A673 (cell line): ENCODE measurements at regions not wholly inside any gene's neighbourhood (a gene's known extent, or its start where the extent isn't known, plus 50 kb on each side); places are given as distances from the start of the nearest gene placed in this dataset.

Experiments used
- BruUV-seq: library from RNA; stranded (reverse); fragments of 400-500 nt; replicated peaks from 2 replicates; lab custom pipeline; 2021; lab: Mats Ljungman, UMichigan
- CTCF ChIA-PET: fragments of 300-600 bp; sonication (Branson Sonifier 250); formaldehyde crosslinking; loops from one replicate; lab custom pipeline; 2022; ENCODE audit warnings: antibody characterized with exemption; lab: Charles Lee
- POLR2A ChIA-PET: fragments of 300-600 bp; sonication (Branson Sonifier 250); formaldehyde crosslinking; loops from one replicate; lab custom pipeline; 2022; ENCODE audit warnings: antibody characterized with exemption; ENCODE audit not compliant: low non-redundant PET; lab: Charles Lee
- DNase-seq: peaks from one replicate; pipeline ENCODE4 v3.0.0-alpha.2; 2015; ENCODE audit warnings: low spot score
- H3K27ac ChIP-seq: fragments of 200-600 bp; sonication (generic); 2 replicates; pipeline ENCODE4 v1.5.1; 2016; ENCODE audit warnings: mixed run types, low read depth, mild to moderate bottlenecking, mixed read lengths, antibody characterized with exemption, low read length; ENCODE audit not compliant: poor library complexity, severe bottlenecking
- H3K27me3 ChIP-seq: fragments of 200-600 bp; sonication (generic); replicated peaks from 2 replicates; pipeline ENCODE4 v1.6.1; 2017; ENCODE audit warnings: mixed run types, low read depth, mild to moderate bottlenecking, mixed read lengths, antibody characterized with exemption, low read length; ENCODE audit not compliant: insufficient read depth, poor library complexity
- H3K36me3 ChIP-seq: fragments of 200-600 bp; sonication (generic); 2 replicates; pipeline ENCODE4 v1.6.1; 2016; ENCODE audit warnings: mixed run types, mild to moderate bottlenecking, mixed read lengths, antibody characterized with exemption, low read length; ENCODE audit not compliant: insufficient read depth, poor library complexity, severe bottlenecking
- H3K4me1 ChIP-seq: fragments of 200-600 bp; sonication (generic); 2 replicates; pipeline ENCODE4 v1.6.1; 2017; ENCODE audit warnings: mixed run types, mild to moderate bottlenecking, mixed read lengths, antibody characterized with exemption, low read length; ENCODE audit not compliant: insufficient read depth, poor library complexity, severe bottlenecking
- H3K4me3 ChIP-seq: fragments of 200-600 bp; sonication (generic); 2 replicates; pipeline ENCODE4 v1.5.1; 2016; ENCODE audit warnings: low read depth, mixed run types, mild to moderate bottlenecking, mixed read lengths, low read length; ENCODE audit not compliant: poor library complexity, severe bottlenecking
- H3K9me3 ChIP-seq: fragments of 200-600 bp; sonication (generic); 2 replicates; pipeline ENCODE4 v1.6.1; 2016; ENCODE audit warnings: mixed run types, low read depth, mild to moderate bottlenecking, mixed read lengths, antibody characterized with exemption, low read length; ENCODE audit not compliant: poor library complexity, severe bottlenecking
- EZH2 ChIP-seq: fragments of 200-600 bp; sonication (generic); IDR thresholded peaks from 2 replicates; pipeline ENCODE4 v1.6.1; 2017; ENCODE audit warnings: borderline replicate concordance, low read depth, mild to moderate bottlenecking, mixed read lengths, antibody characterized with exemption, low read length; ENCODE audit not compliant: poor library complexity, severe bottlenecking
- intact Hi-C: fragments of 100-400 bp; cut with micrococcal nuclease; formaldehyde crosslinking; loops from one replicate; pipeline ENCODE4 v1.10.0; 2022; ENCODE audit not compliant: unreplicated experiment
- TF ChIP-seq, protein P1 (sequence below): fragments of 300-800, 200-600 bp; sonication (generic); conservative IDR thresholded peaks from 2 replicates; pipeline ENCODE4 v1.5.1; 2017; ENCODE audit warnings: low read depth, mild to moderate bottlenecking, antibody characterized with exemption, low read length, moderate library complexity, mixed read lengths

DNA sequence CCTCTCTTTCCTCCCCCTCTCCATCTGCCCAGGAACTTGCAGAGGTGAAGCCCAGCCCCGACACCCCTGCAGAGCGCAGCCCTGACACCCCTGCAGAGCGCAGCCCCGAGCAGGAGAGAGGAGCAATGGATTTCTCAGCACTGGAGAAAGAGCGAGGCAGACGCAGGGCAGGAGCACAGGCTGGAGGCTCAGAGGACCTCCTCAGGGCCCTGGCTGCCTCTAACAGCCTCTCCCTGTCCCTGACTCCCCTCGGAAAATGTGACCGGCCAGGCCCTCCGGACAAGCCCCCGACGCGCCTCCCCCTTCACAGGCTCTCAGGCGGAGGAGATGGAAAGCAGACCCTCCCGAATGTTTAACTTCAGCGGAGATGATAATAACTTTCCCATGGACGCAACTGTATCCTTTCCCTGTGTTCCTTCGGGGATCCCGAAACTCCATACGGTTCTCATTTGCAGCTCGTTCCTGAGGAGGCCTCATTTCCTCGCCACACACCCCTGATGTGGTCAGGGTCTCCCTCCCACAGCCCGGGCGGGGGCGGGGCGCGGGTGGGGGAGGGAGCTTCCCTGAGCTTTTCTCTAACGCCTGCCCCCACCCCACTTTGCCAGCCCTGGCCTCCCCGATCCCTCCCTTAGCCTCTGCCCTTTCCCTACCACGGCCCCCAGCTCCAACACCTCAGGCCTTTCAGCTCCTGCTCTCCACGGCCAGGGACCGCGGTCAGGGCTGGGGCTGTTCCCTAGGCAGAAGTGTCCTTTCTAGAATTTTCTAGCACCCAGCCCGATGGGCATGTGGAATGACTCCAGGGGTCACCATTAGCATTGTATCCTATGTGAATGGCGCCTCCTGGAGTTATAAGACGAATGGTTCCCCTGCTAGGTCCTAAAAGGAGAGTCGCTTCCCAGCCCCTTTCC is 201.1 kb upstream of the BCOR start:
- H3K4me1 ChIP-seq: no peaks in the 10 kb centered on the region
- TF ChIP-seq EZH2: no peak
- TF ChIP-seq, protein P1, sequence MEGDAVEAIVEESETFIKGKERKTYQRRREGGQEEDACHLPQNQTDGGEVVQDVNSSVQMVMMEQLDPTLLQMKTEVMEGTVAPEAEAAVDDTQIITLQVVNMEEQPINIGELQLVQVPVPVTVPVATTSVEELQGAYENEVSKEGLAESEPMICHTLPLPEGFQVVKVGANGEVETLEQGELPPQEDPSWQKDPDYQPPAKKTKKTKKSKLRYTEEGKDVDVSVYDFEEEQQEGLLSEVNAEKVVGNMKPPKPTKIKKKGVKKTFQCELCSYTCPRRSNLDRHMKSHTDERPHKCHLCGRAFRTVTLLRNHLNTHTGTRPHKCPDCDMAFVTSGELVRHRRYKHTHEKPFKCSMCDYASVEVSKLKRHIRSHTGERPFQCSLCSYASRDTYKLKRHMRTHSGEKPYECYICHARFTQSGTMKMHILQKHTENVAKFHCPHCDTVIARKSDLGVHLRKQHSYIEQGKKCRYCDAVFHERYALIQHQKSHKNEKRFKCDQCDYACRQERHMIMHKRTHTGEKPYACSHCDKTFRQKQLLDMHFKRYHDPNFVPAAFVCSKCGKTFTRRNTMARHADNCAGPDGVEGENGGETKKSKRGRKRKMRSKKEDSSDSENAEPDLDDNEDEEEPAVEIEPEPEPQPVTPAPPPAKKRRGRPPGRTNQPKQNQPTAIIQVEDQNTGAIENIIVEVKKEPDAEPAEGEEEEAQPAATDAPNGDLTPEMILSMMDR: peak; percentile 43
- H3K36me3 ChIP-seq: no peaks in the 10 kb centered on the region
- CTCF ChIA-PET: no interaction called here
- H3K27me3 ChIP-seq: no peaks in the 10 kb centered on the region
- H3K4me3 ChIP-seq: no peak overlapping the region
- no peaks in the 10 kb centered on the region for H3K9me3 ChIP-seq
- no peak overlapping the region for H3K27ac ChIP-seq
- POLR2A ChIA-PET: no interaction called here
- no peak for DNase-seq
- intact Hi-C loops: no loop called here
- BruUV-seq: no TSS peak

DNA sequence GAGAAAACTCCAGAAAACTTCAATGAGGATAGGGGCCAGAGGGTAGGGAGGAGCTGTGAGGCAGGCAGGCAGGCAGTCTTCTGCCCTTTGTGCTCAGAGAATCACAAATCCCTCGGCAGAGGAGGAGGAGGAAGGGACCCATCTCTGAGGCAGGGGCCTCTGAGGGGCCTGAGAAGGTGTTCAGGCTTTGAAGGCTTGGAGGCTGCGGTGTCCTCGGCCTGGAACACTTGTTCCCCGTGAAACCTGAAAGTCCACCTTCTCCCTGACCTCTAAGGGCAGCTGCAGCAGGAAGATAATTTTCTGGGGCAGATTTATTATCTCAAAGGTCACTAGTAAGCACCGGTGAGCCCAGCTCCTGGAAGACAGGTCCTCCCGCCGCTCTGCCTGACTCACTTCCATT is 200.3 kb upstream of the BCOR start:
- Histone ChIP-seq H3K27ac (no peak overlapping the region), H3K4me3 (no peak overlapping the region), H3K9me3 (no peaks in the 10 kb centered on the region), H3K36me3 (no peaks in the 10 kb centered on the region), H3K4me1 (no peaks in the 10 kb centered on the region), H3K27me3 (no peaks in the 10 kb centered on the region)
- ChIA-PET CTCF (no interaction called here), POLR2A (no interaction called here)
- TF ChIP-seq, protein P1: no peak
- TF ChIP-seq EZH2: no peak
- no peak for DNase-seq
- no TSS peak for BruUV-seq
- intact Hi-C loops: no loop called here

DNA sequence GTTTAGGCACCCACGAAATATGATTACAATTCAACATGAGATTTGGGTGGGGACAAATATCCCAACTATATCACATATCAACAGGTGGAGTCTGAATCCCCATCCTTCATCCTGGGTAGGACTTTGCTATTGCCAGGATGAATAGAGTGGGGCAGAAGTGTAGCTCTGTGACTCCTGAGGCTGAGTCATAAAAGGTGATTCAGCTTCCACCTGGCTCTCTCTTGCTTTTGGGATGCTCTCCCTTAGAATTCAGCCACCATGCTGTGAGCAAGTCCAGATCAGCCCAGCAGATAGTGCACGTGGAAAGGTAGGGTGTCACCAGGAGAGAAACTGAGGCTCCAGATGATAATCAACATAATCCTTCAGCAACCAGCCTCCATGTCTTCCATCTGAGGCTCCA is 193.8 kb upstream of the BCOR start:
- TF ChIP-seq, protein P1: no peak
- no peak for TF ChIP-seq EZH2
- ChIA-PET CTCF (interaction anchor here (0.7 kb wide), 1 partner anchor 11 kb away, joined by 4 read pairs; no protein-coding TSS in a partner anchor), POLR2A (no interaction called here)
- Histone ChIP-seq H3K27me3 (no peaks in the 10 kb centered on the region), H3K9me3 (peaks cover 4% of the 10 kb centered on the region), H3K4me1 (no peaks in the 10 kb centered on the region), H3K36me3 (no peaks in the 10 kb centered on the region), H3K4me3 (no peak overlapping the region), H3K27ac (no peak overlapping the region)
- BruUV-seq: no TSS peak
- no peak for DNase-seq
- intact Hi-C loops: no loop called here
